ENCODE measurements at regions not wholly inside any gene's neighbourhood (a gene's known extent, or its start where the extent isn't known, plus 50 kb on each side); places are given as distances from the start of the nearest gene placed in this dataset.
"Not testable (repeated sequence)": the region's sequence is repeated elsewhere in the genome, so short reads cannot be mapped to it uniquely, and the experiment has no call there.

GRCh38 chr21:26282058-26282457 lies 111.5 kb upstream of the APP start:
- H3K4me1 ChIP-seq = peaks cover 4% of the 10 kb centered on the region
- DNase-seq = no peak

GRCh38 chr21:26281506-26281905 lies 110.9 kb upstream of the APP start:
- Histone ChIP-seq H3K36me3 (no peaks in the 10 kb centered on the region), H3K27me3 (no peaks in the 10 kb centered on the region), H3K9me3 (replicated peaks) (no peaks in the 10 kb centered on the region; the same call in 1 of the 2 replicates), H3K4me1 (peaks cover 4% of the 10 kb centered on the region), H3K4me3 (no peak overlapping the region), H3K27ac (peak overlapping the region; percentile 44)
- DNase-seq = peak in 1 of 2 experiments; percentile 7

More at GRCh38 chr21:26282058-26282457, 111.5 kb upstream of the APP start:
- Histone ChIP-seq H3K4me3 (no peak overlapping the region), H3K36me3 (no peaks in the 10 kb centered on the region), H3K9me3 (replicated peaks) (no peaks in the 10 kb centered on the region), H3K27me3 (no peaks in the 10 kb centered on the region), H3K27ac (no peak overlapping the region)

- Histone ChIP-seq H3K9me3 (replicated peaks) (no peaks in the 10 kb centered on the region; the same call in 1 of the 2 replicates), H3K36me3 (no peaks in the 10 kb centered on the region), H3K27ac (peak overlapping the region; percentile 44), H3K4me3 (peak overlapping the region; percentile 26), H3K27me3 (no peaks in the 10 kb centered on the region), H3K4me1 (peaks cover 4% of the 10 kb centered on the region)
- DNase-seq = peak; percentile 85 to 96
Observed at GRCh38 chr21:26280775-26281174, 110.2 kb upstream of the APP start.

GRCh38 chr21:26280148-26280547 lies 109.6 kb upstream of the APP start:
- H3K9me3 ChIP-seq (replicated peaks) = no peaks in the 10 kb centered on the region; the same call in 1 of the 2 replicates
- DNase-seq = no peak
- H3K4me1 ChIP-seq = peaks cover 4% of the 10 kb centered on the region
- no peaks in the 10 kb centered on the region for H3K36me3 ChIP-seq
- peak overlapping the region; percentile 26 for H3K4me3 ChIP-seq
- peak overlapping the region; percentile 44 for H3K27ac ChIP-seq
- no peaks in the 10 kb centered on the region for H3K27me3 ChIP-seq

- DNase-seq = no peak
- Histone ChIP-seq H3K27ac (no peak overlapping the region), H3K36me3 (no peaks in the 10 kb centered on the region), H3K27me3 (no peaks in the 10 kb centered on the region), H3K9me3 (replicated peaks) (peaks cover 7% of the 10 kb centered on the region), H3K4me1 (peaks cover 4% of the 10 kb centered on the region), H3K4me3 (no peak overlapping the region)
Observed at GRCh38 chr21:26275801-26276200, 105.2 kb upstream of the APP start.

GRCh38 chr21:26273686-26274313 lies 103.2 kb upstream of the APP start:
- no peaks in the 10 kb centered on the region for H3K27me3 ChIP-seq

GRCh38 chr21:26267389-26267788 lies 96.8 kb upstream of the APP start:
- H3K27me3 ChIP-seq = no peaks in the 10 kb centered on the region

More at GRCh38 chr21:26273686-26274313, 103.2 kb upstream of the APP start:
- no peak overlapping the region for H3K27ac ChIP-seq
- peak in 1 of 2 experiments; percentile 12 for DNase-seq
- H3K4me1 ChIP-seq = no peaks in the 10 kb centered on the region
- peaks cover 7% of the 10 kb centered on the region for H3K9me3 ChIP-seq (replicated peaks)
- H3K4me3 ChIP-seq = no peak overlapping the region
- no peaks in the 10 kb centered on the region for H3K36me3 ChIP-seq

GRCh38 chr21:26246073-26246472 lies 75.5 kb upstream of the APP start:
- no peak for DNase-seq
- Histone ChIP-seq H3K27me3 (no peaks in the 10 kb centered on the region), H3K4me3 (no peak overlapping the region), H3K4me1 (no peaks in the 10 kb centered on the region), H3K9me3 (replicated peaks) (no peaks in the 10 kb centered on the region), H3K36me3 (no peaks in the 10 kb centered on the region), H3K27ac (no peak overlapping the region)

More at GRCh38 chr21:26267389-26267788, 96.8 kb upstream of the APP start:
- no peak overlapping the region for H3K27ac ChIP-seq
- DNase-seq = no peak
- no peaks in the 10 kb centered on the region for H3K36me3 ChIP-seq
- H3K4me1 ChIP-seq = no peaks in the 10 kb centered on the region
- peaks cover 4% of the 10 kb centered on the region; the same call in 1 of the 2 replicates for H3K9me3 ChIP-seq (replicated peaks)
- H3K4me3 ChIP-seq = no peak overlapping the region

GRCh38 chr21:26245428-26245827 lies 74.9 kb upstream of the APP start:
- DNase-seq = no peak
- Histone ChIP-seq H3K36me3 (no peaks in the 10 kb centered on the region), H3K27me3 (no peaks in the 10 kb centered on the region), H3K4me1 (no peaks in the 10 kb centered on the region), H3K4me3 (no peak overlapping the region), H3K27ac (no peak overlapping the region), H3K9me3 (replicated peaks) (no peaks in the 10 kb centered on the region)

GRCh38 chr21:26238646-26239045 lies 68.1 kb upstream of the APP start:
- no peaks in the 10 kb centered on the region for H3K36me3 ChIP-seq
- no peak overlapping the region for H3K27ac ChIP-seq
- H3K9me3 ChIP-seq (replicated peaks) = peaks cover 6% of the 10 kb centered on the region; the same call in 1 of the 2 replicates
- H3K4me3 ChIP-seq = no peak overlapping the region
- no peak for DNase-seq
- H3K27me3 ChIP-seq = no peaks in the 10 kb centered on the region
- peaks cover 8% of the 10 kb centered on the region; the same call in 1 of the 2 replicates for H3K4me1 ChIP-seq

GRCh38 chr21:26236281-26236680 lies 65.7 kb upstream of the APP start:
- peak; percentile 48 to 53 for DNase-seq
- no peak overlapping the region for H3K27ac ChIP-seq
- no peaks in the 10 kb centered on the region for H3K36me3 ChIP-seq
- peaks cover 6% of the 10 kb centered on the region for H3K9me3 ChIP-seq (replicated peaks)
- peaks cover 15% of the 10 kb centered on the region; the same call in 1 of the 2 replicates for H3K4me1 ChIP-seq
- H3K27me3 ChIP-seq = no peaks in the 10 kb centered on the region
- no peak overlapping the region for H3K4me3 ChIP-seq

GRCh38 chr21:26233297-26233696 lies 62.7 kb upstream of the APP start:
- H3K4me3 ChIP-seq; DNase-seq; H3K9me3 ChIP-seq (replicated peaks); H3K36me3 ChIP-seq; H3K27me3 ChIP-seq: not testable (repeated sequence)
- Histone ChIP-seq H3K27ac (peak overlapping the region; percentile 89), H3K4me1 (peaks cover 15% of the 10 kb centered on the region; the same call in 1 of the 2 replicates)

GRCh38 chr21:26232491-26232890 lies 61.9 kb upstream of the APP start:
- H3K27me3 ChIP-seq; H3K9me3 ChIP-seq (replicated peaks); H3K36me3 ChIP-seq: not testable (repeated sequence)
- DNase-seq = peak; percentile 23 to 82
- H3K4me3 ChIP-seq = peak overlapping the region; percentile 28
- peaks cover 15% of the 10 kb centered on the region; the same call in 1 of the 2 replicates for H3K4me1 ChIP-seq
- H3K27ac ChIP-seq = peak overlapping the region; percentile 89

- Histone ChIP-seq H3K4me3 (no peak overlapping the region), H3K36me3 (no peaks in the 10 kb centered on the region), H3K27me3 (no peaks in the 10 kb centered on the region), H3K4me1 (peaks cover 4% of the 10 kb centered on the region; the same call in 1 of the 2 replicates), H3K27ac (no peak overlapping the region), H3K9me3 (replicated peaks) (peaks cover 3% of the 10 kb centered on the region; the same call in 1 of the 2 replicates)
- DNase-seq = no peak
Observed at GRCh38 chr21:26227130-26227529, 56.6 kb upstream of the APP start.

- Histone ChIP-seq H3K27ac (no peak overlapping the region), H3K4me3 (no peak overlapping the region), H3K36me3 (no peaks in the 10 kb centered on the region), H3K4me1 (0 out of 2 replicates have a peak, but pooled peaks cover under 1% of the 10 kb centered on the region), H3K9me3 (replicated peaks) (peaks cover 5% of the 10 kb centered on the region; the same call in 1 of the 2 replicates), H3K27me3 (no peaks in the 10 kb centered on the region)
- no peak for DNase-seq
Observed at GRCh38 chr21:26226724-26227123, 56.2 kb upstream of the APP start.

GRCh38 chr21:26225046-26225445 lies 54.5 kb upstream of the APP start:
- Histone ChIP-seq H3K4me1 (no peaks in the 10 kb centered on the region), H3K36me3 (no peaks in the 10 kb centered on the region), H3K27ac (no peak overlapping the region), H3K9me3 (replicated peaks) (peaks cover 5% of the 10 kb centered on the region; the same call in 1 of the 2 replicates), H3K27me3 (no peaks in the 10 kb centered on the region), H3K4me3 (no peak overlapping the region)
- DNase-seq = no peak
